Frontal cortex (tissue), 3 donors: ENCODE measurements at regions not wholly inside any gene's neighbourhood (a gene's known extent, or its start where the extent isn't known, plus 50 kb on each side); places are given as distances from the start of the nearest gene placed in this dataset.
"Not testable (repeated sequence)": the region's sequence is repeated elsewhere in the genome, so short reads cannot be mapped to it uniquely, and the experiment has no call there.

Experiments used
- DNase-seq, 2 donors: peaks; one replicate each; pipeline ENCODE4 v3.0.0; 2012; ENCODE audit warnings: low spot score in 2 of 2
- FAIRE-seq: peaks from 2 replicates; lab custom pipeline; 2012; peaks lifted over from hg19 to GRCh38; lab: Jason Lieb, UNC
- donor health status: control.
- donor health status: control.
- donor health status: control.

- FAIRE-seq, result no peak
- no peak for DNase-seq
Measured at GRCh38 chr18:76055578-76055977, 439.5 kb downstream of the ZNF516 start.

DNA sequence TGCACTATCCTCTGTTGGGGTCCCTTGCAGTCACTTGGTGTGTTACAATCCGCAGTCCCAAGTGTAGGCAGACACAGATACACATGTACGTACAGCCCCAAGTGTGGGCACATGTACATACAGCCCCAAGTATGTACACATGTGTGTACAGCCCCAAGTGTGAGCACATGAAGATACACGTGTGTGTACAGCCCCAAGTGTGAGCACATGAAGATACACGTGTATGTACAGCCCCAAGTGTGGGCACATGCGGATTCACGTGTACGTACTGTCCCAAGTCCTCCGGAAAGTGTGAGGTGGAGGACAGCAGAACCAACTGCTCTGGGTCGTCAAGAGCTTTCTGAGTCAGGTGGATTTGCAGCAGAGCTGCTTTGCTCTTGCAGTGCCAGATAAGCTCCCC lies 440.0 kb downstream of the ZNF516 start:
- DNase-seq (no peak), FAIRE-seq (no peak)

- no peak for DNase-seq
- no peak for FAIRE-seq
Measured at GRCh38 chr18:76054156-76054555, 440.9 kb downstream of the ZNF516 start.

GRCh38 chr18:76053551-76053950 lies 441.5 kb downstream of the ZNF516 start:
- no peak for FAIRE-seq

DNA sequence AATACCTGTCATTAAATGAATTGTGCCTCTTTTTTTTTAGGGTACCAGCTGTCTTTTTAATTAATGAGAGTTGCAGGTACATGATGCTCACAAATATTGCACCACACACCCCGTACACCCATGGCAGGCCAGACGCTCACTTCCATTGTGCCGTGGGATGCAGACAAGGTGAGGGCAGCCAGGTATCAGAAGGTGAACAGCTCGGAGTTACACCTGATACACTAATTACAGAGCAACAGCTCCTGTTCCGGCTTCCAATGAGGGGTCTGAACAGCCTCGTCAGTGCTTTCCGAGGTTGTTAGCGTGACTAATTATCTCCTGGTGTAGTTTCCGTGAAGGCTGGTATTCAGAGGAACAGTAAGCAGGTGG lies 442.8 kb downstream of the ZNF516 start:
- no peak for DNase-seq
- no peak for FAIRE-seq

More at GRCh38 chr18:76053551-76053950, 441.5 kb downstream of the ZNF516 start:
- DNase-seq, result no peak

GRCh38 chr18:76051396-76052226 lies 443.4 kb downstream of the ZNF516 start:
- no peak for DNase-seq
- FAIRE-seq, result no peak

DNA sequence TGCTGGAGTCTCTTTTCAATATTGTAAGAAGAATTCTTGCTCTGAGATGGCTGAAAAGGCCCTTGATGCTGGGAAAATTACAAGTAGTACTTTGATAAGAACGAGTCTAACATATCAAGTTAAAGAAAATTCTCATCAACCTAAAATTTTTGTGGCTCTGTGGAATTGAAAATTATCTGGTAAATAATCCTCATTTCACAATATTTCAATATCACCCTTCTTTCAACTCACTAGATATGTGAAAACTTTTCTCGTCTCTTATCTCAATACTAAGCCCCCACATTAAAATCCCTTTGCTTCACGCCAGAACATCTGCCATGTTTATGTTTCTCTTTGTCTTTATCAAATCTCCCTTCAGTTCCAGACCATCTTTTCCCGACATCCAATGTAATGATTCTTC lies 448.8 kb downstream of the ZNF516 start:
- FAIRE-seq (no peak), DNase-seq (no peak)

DNA sequence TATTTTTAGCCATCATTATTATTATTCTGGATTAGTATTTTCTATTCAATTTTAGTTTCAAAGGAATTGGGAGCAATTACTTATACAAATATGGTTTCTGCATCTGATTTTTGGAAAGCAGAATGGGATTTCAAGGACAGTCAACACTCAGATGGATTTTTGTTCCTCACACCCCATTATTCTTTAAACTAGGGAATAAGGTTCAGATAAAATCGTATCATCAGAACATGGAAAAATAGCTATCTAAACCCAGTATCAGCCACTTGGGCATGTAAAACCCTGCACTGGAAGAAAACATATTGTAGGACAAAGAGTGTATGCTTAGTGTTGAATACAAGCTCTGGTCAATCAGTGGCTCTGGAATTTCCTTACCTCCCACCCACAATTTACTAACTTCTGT lies 452.5 kb downstream of the ZNF516 start:
- FAIRE-seq (no peak), DNase-seq (no peak)

DNA sequence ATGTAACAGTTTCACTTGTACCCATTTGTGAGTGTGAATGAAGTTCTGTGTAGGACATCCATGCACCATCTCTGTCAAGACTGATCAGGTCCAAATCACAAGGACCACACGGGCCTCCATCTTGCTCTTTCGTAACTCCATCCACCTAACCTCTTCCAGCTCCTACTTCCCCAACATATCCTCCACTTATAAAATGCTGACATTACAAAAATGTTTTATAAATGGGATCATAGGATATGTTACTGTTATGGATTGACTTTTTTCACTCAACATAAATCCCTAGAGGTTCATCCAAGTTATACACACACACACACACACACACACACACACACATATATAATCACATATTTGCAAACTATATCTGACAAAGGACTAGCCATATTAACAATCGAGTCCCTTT lies 476.8 kb downstream of the ZNF516 start:
- FAIRE-seq (no peak), DNase-seq (no peak)

DNA sequence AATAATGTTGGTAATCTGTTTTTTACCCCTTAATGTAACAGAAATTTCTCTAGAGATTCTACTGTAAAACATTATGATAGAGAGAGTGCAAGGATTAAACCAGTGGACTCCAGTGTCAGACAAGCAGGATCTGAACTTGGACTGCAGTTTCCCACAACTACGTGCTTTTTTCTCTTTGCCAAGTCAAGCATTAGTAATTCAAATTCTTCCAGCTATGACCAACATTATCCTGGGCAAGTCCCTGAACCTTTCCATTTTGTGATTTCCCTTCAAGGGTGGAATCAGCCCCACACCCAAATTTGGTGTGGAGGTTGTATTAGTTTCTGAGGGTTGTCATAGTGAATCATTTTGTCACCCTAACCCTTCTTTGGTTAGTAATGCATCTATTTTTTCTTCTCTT lies 482.0 kb downstream of the ZNF516 start:
- DNase-seq, result no peak
- no peak for FAIRE-seq

DNA sequence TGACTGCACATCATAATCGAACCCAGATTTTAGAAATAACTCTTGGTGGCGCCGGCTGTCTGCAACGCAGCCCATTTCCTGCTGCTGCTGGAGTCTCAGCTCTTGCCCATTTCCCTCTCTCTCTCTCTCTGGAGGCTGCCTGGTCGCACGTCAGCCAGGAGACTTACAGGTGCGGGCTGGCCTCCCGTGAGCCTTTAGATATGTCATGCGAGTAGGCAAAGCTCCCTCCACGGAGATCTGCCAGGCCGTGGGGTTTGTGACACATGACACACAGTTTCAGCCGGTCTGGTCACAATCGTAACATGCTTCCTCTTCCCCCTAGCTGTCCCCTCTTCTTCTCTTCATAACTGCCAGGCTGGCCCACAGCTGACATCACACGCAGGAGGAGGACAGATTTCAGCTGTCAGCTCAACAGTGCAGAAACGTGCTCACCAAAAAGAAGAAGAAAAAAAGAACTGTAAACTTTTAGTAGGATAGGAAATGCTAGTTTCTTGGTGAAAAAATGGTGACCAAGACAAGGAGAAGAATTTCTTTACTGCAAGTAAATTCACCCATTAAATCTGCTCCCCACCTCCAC lies 489.3 kb downstream of the ZNF516 start:
- no peak for DNase-seq
- no peak for FAIRE-seq

DNA sequence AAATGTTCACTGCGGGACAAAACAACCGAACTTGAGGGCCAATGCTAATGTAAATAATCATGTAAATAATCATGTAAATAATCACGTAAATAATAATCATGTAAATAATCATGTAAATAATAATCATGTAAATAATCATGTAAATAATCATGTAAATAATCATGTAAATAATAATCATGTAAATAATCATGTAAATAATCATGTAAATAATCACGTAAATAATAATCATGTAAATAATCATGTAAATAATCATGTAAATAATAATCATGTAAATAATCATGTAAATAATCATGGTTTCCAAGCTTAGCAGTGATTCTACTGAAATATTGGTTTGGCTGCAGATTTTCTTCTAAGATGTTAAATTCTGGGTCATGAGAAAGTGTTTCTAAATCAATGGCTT lies 507.1 kb downstream of the ZNF516 start:
- peak; percentile 99 for FAIRE-seq

DNA sequence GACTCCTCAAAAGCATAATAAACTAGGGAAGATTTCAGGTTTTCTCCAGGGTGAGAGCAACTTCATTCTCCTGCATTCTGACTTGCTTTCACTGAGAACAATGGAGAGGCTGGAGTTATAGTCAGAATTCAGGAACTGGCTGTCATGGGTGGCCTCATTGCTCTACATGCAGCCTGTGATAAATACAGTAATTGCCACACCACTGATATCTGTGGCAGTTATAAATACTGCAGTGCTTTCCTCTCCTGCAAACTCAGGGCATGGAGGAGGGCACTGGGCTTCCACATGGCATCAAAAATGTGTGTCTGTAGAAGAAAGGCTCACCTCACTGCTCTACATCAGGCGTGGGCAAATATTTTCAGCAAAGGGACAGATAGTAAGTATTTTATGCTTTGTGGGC lies 510.2 kb downstream of the ZNF516 start:
- no peak for DNase-seq
- no peak for FAIRE-seq

More for the DNA sequence above, 507.1 kb downstream of the ZNF516 start:
- not testable (repeated sequence) for DNase-seq

DNA sequence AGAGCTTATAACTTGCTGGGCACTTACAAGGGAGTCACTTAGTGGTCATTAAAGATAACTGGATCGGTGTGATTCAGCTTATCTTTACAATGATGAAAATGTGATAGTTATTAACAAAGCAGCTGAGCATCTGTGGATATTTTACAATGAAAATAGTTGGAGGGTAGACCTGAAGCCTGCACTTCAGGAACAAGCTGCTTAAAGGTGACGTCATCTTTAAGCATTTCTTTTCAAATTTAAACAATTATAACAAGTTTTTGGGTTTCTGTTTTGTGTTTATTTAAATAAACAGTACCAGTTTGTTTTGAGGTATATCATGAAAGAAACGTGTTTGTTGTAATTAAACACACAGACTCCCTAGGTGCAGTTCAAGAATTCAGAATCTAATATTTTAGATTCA lies 513.9 kb downstream of the ZNF516 start:
- FAIRE-seq (no peak), DNase-seq (no peak)

- FAIRE-seq, result no peak
- DNase-seq, result no peak
Measured at GRCh38 chr18:75977081-75977480, 518.0 kb downstream of the ZNF516 start.

DNA sequence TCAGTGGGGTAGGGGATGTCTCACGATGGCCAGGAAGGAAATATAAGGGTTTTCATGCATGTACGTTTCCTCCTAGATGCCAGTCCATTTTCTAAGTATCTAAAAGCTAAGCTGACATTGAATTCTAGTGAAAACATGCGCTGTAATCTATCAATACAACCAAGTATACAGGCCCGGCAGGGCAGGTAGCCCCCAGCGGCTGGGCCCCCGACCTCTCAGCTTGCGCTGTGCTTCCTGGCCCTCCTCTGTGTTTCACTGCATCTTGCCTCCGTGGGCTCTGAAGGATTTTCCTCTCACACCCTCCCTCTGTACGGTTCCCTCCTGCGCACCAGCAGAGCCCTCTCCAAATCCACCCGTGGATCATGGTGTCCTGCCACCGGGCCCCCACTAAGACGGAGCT lies 524.8 kb downstream of the ZNF516 start:
- DNase-seq (no peak), FAIRE-seq (no peak)

DNA sequence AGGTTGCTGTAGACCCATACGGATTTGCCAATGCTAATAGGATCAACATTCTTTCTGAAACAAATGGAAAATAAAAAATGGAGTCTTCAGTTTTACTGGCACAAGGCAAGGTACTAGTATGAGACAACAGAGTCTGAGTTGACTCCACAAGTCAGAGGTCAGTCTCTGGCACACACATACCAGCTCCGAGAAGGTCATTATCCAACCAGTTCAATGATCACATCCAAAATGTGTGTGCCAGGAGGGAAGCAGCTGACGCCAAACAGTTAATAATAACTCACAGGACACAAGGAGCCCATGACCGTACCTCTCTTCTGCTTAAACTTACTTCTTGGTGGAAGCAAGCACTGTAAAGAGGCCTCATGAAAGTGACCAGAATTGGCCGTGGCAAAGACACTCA lies 528.6 kb downstream of the ZNF516 start:
- no peak for FAIRE-seq
- no peak for DNase-seq

GRCh38 chr18:75962036-75962572 lies 532.9 kb downstream of the ZNF516 start:
- DNase-seq (no peak), FAIRE-seq (no peak)

- not testable (repeated sequence) for FAIRE-seq, DNase-seq
Measured at GRCh38 chr18:75960356-75960755, 532.9 kb upstream of the SMIM21 start.

DNA sequence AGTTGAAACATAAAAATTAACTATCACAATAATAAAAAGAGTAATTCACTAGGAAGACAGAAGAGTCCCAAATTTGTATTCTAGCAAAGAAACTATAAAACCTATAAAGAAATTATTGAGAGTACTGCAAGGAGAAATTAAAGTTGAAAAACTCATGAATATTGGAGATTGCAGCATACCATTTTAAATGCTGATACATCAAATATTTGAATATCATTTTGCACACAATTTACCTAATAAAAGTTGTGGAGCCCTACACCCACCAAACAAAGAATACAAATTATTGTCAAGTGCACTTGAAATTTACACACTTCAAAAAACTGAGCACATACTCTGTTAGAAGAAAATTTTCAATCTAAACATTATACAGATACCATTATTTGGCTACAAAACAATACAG lies 531.6 kb upstream of the SMIM21 start:
- DNase-seq (no peak), FAIRE-seq (no peak)

GRCh38 chr18:75958683-75959082 lies 531.2 kb upstream of the SMIM21 start:
- no peak for DNase-seq
- no peak for FAIRE-seq
